Globus pallidus (tissue), 1 donor: ENCODE measurements at regions not wholly inside any gene's neighbourhood (a gene's known extent, or its start where the extent isn't known, plus 50 kb on each side); places are given as distances from the start of the nearest gene placed in this dataset.

Experiments used
- DNase-seq: peaks from one replicate; pipeline ENCODE4 v3.0.0-alpha.2; 2015; ENCODE audit warnings: low spot score

- no peak for DNase-seq
Observed at GRCh38 chr16:88288303-88288702, 94.5 kb upstream of the ZNF469 start.

GRCh38 chr16:88289001-88289400 lies 93.8 kb upstream of the ZNF469 start:
- no peak for DNase-seq

GRCh38 chr16:88289561-88289960 lies 93.2 kb upstream of the ZNF469 start:
- no peak for DNase-seq

GRCh38 chr16:88289968-88290401 lies 92.8 kb upstream of the ZNF469 start:
- no peak for DNase-seq

- DNase-seq = no peak
Observed at GRCh38 chr16:88290850-88291830, 91.6 kb upstream of the ZNF469 start.

- no peak for DNase-seq
Observed at GRCh38 chr16:88292007-88292970, 90.5 kb upstream of the ZNF469 start.

- no peak for DNase-seq
Observed at GRCh38 chr16:88293097-88293496, 89.7 kb upstream of the ZNF469 start.

GRCh38 chr16:88295671-88296436 lies 86.9 kb upstream of the ZNF469 start:
- no peak for DNase-seq

GRCh38 chr16:88296437-88297177 lies 86.2 kb upstream of the ZNF469 start:
- no peak for DNase-seq

- DNase-seq = no peak
Observed at GRCh38 chr16:88297178-88297720, 85.5 kb upstream of the ZNF469 start.

GRCh38 chr16:88298181-88298832 lies 84.5 kb upstream of the ZNF469 start:
- DNase-seq = no peak

GRCh38 chr16:88298833-88299745 lies 83.7 kb upstream of the ZNF469 start:
- no peak for DNase-seq

GRCh38 chr16:88299751-88300462 lies 82.9 kb upstream of the ZNF469 start:
- DNase-seq = no peak

GRCh38 chr16:88300463-88300835 lies 82.3 kb upstream of the ZNF469 start:
- DNase-seq = no peak

- DNase-seq = no peak
Observed at GRCh38 chr16:88301431-88301830, 81.3 kb upstream of the ZNF469 start.

- DNase-seq = no peak
Observed at GRCh38 chr16:88301886-88302285, 80.9 kb upstream of the ZNF469 start.

GRCh38 chr16:88302666-88303065 lies 80.1 kb upstream of the ZNF469 start:
- no peak for DNase-seq

- no peak for DNase-seq
Observed at GRCh38 chr16:88303405-88303804, 79.4 kb upstream of the ZNF469 start.
